NCI-H1694 treated with DMSO at 0.1 percent for 48 hours (cell line): ENCODE measurements at regions not wholly inside any gene's neighbourhood (a gene's known extent, or its start where the extent isn't known, plus 50 kb on each side); places are given as distances from the start of the nearest gene placed in this dataset.
"Not testable (repeated sequence)": the region's sequence is repeated elsewhere in the genome, so short reads cannot be mapped to it uniquely, and the experiment has no call there.

Experiments
- DNase-seq: peaks from one replicate; lab custom pipeline; 2025; lab: John Stamatoyannopoulos, UW

GRCh38 chr12:63040526-63041220, 105.7 kb upstream of the PPM1H start:
- DNase-seq = no peak

DNA sequence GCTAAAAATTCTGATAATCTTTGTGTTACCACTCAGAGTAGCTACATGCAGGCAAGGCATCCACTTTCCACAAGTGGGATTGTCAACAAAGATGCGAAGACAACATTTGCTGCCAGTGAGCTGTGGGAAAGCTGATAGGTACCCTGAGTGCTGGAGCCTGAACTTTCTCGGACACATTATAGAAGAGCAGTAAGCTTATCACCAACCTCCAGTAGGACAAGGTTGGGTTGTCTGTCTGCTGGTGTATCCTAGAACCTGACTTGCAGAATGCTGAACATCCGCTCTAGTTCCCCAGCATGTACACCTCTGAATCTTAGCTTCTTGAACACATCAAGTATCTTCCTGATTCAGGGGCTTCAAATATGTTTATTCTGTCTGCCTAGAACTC, 103.8 kb upstream of the PPM1H start:
- DNase-seq = no peak

GRCh38 chr12:63037746-63038712, 103.1 kb upstream of the PPM1H start:
- DNase-seq = no peak

DNA sequence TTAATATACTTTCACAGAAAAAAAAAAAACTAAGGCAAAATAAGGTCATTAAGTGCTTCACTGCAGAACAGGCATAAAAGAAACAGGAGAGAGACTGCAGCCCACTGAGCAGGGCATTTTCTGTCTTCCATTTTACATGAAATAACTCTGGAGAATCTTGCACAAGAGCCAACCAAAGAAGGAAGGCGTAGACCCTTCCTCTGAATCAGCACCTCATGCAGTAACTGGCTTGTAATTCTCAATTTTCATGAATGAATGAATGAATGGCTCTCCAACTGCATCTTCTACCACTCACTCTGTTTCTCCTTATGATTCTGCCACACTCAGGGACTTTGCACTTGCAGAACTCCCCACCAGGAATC, 102.0 kb upstream of the PPM1H start:
- no peak for DNase-seq

- no peak for DNase-seq
Observed at GRCh38 chr12:63036216-63036973, 101.4 kb upstream of the PPM1H start.

- no peak for DNase-seq
Observed at GRCh38 chr12:63034601-63035000, 99.7 kb upstream of the PPM1H start.

DNA sequence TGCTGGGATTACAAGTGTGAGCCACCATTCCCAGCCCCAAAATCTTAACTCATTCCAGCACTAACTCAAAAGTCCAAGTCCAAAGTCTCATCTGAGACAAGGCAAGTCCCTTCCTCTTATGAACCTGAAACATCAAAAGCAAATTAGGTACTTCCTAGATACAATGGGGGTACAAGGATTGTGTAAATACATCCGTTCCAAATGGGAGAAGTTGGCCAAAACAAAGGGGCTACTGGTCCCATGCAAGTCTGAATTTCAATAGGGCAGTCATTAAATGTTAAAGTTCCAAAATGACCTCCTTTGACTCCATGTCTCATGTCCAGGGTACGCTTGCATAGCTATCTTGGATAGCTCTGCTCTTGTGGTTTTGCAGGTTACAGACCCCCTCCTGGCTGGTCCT, 94.7 kb upstream of the PPM1H start:
- DNase-seq = no peak

DNA sequence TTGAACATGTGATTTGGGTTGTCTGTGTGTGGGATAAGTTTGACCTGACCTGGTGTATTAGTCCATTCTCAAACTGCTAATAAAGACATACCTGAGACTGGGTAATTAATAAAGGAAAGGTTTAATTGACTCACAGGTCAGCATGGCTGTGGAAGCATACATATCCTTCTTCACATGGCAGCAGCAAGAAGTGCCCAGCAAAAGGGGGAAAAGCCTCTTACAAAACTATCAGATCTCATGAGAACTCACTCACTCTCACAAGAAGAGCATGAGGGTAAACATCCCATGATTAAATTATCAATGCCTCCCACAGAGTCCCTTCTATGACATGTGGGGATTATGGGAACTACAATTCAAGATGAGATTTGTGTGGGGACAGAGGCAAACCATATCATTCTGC, 94.0 kb upstream of the PPM1H start:
- no peak for DNase-seq

DNA sequence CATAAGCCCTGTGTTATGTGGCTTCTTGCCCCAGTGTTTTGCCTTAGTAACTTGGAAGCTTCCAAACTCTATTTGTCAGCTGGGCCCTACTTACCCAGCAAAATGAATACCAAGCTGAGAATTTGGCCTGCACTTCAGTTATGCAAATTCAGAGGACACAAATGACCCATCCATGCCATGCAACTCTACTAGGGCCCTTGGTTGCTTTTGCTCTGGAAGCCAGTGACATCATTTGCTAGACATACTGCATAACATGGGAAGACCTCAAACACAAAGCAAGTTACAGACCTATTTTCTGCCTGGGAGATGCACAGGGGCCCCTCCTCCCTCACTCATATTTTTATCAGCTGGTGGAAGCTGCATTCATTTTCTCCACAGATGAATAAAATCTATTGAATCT, 90.2 kb upstream of the PPM1H start:
- no peak for DNase-seq

- DNase-seq = no peak
Observed at GRCh38 chr12:63023926-63024325, 89.0 kb upstream of the PPM1H start.

GRCh38 chr12:63021116-63021515, 86.2 kb upstream of the PPM1H start:
- no peak for DNase-seq

GRCh38 chr12:63020269-63020668, 85.3 kb upstream of the PPM1H start:
- DNase-seq = no peak

GRCh38 chr12:63018273-63018672, 83.3 kb upstream of the PPM1H start:
- DNase-seq = no peak

- DNase-seq = no peak
Observed at GRCh38 chr12:63013302-63013701, 78.4 kb upstream of the PPM1H start.

- no peak for DNase-seq
Observed at GRCh38 chr12:63010698-63011097, 75.7 kb upstream of the PPM1H start.

GRCh38 chr12:63008372-63008771, 73.4 kb upstream of the PPM1H start:
- DNase-seq = no peak

GRCh38 chr12:63007726-63008125, 72.8 kb upstream of the PPM1H start:
- no peak for DNase-seq

DNA sequence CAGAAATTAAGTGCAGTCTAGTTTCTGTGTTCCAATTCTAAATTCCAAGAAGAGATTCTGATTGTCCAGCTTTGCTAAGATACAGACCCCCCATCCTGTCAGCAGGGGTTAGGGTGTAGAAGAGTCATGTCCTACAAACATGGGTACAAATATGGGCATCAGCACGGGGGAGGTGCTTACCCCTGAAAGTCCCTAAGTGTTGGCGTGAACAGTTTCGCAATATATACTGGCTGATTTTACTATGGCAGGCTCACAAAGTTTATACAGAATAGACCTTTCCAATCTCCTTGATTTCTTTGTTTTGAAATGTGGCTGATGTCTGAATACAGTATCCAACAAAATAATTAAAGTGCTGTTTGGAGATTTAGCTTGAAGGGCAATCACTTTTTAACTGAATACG, 71.6 kb upstream of the PPM1H start:
- DNase-seq = no peak

DNA sequence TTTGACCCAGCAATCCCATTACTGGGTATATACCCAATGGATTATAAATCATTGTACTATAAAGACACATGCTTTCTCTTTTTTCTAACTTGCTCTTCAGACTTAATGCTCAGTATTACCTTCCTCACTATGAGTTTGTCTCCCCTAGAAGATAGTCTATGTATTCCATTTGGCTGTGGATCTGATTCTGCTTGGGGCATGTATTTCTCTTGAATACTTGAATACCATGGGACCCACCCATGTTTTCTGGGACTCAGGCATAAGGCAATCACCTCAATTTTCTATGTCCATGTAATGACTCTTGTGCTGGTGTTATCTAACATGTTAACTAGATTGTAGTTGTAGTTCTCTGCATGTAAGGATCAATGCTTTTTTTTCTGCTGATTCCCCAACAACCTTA, 70.4 kb upstream of the PPM1H start:
- DNase-seq = no peak

GRCh38 chr12:63003223-63003819, 68.4 kb upstream of the PPM1H start:
- no peak for DNase-seq

DNA sequence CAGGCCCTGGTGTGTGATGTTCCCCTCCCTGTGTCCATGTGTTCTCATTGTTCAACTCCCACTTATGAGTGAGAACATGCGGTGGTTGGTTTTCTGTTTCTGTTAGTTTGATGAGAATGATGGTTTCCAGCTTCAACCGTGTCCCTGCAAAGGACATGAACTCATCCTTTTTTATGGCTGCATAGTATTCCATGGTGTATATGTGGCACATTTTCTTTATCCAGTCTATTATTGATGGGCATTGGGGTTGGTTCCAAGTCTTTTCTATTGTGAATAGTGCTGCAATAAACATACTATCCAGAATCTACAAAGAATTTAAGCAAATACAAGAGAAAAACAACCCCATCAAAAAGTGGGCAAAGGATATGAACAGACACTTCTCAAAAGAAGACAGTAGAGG, 67.1 kb upstream of the PPM1H start:
- not testable (repeated sequence) for DNase-seq

DNA sequence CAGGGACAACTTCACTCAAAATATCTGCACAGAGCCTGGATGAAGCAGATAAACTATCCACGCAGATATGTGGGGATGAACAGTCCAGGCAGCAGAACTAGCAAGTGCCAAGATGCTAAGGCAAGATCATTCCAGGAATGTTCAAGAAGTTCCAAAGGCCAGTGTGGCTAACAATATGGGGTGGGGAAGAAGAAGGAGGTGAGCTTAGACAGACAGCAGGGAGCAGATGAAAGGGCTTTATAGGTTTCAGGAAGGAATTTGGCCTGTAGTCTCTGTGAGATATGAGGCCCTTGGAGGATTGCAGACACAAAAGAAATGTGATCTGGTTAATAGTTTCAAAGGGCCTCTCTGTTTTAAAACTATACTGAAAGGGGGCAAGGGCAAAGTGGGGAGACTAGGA, 63.5 kb upstream of the PPM1H start:
- DNase-seq = no peak
